Liver (tissue), 8 donors: ENCODE measurements at regions not wholly inside any gene's neighbourhood (a gene's known extent, or its start where the extent isn't known, plus 50 kb on each side); places are given as distances from the start of the nearest gene placed in this dataset.

Experiments used
- DNase-seq: peaks from one replicate; pipeline ENCODE4 v3.0.0-alpha.2; 2017; ENCODE audit warnings: low spot score
- H3K27ac ChIP-seq, 2 donors: one replicate each; pipeline ENCODE4 v1.7.0; 2013; ENCODE audit warnings: inconsistent platforms in 2 of 2, low read length in 2 of 2, control low read depth in 1 of 2, low read depth in 1 of 2, mild to moderate bottlenecking in 1 of 2
- H3K27me3 ChIP-seq, 4 donors: one replicate each; pipeline versions ENCODE4 v1.6.1 to v1.7.0; 2013; ENCODE audit warnings: low read length in 3 of 4, inconsistent platforms in 1 of 4, mild to moderate bottlenecking in 1 of 4, moderate library complexity in 1 of 4; ENCODE audit not compliant: control insufficient read depth in 4 of 4, insufficient read depth in 4 of 4
- H3K36me3 ChIP-seq, 4 donors: one replicate each; pipeline versions ENCODE4 v1.6.1 to v1.7.0; 2013; ENCODE audit warnings: low read length in 3 of 4, mild to moderate bottlenecking in 3 of 4, low read depth in 1 of 4, moderate library complexity in 1 of 4; ENCODE audit not compliant: control insufficient read depth in 4 of 4, insufficient read depth in 3 of 4
- H3K4me1 ChIP-seq, 4 donors: one replicate each; pipeline versions ENCODE4 v1.6.1 to v1.7.0; 2013; ENCODE audit warnings: low read length in 3 of 4, mild to moderate bottlenecking in 3 of 4, moderate library complexity in 1 of 4; ENCODE audit not compliant: control insufficient read depth in 4 of 4, insufficient read depth in 4 of 4
- H3K4me3 ChIP-seq, 3 donors: one replicate each; pipeline versions ENCODE4 v1.6.1 to v1.7.0; 2013; ENCODE audit warnings: low read length in 3 of 3, control low read depth in 1 of 3, low read depth in 1 of 3, mild to moderate bottlenecking in 1 of 3
- H3K9ac ChIP-seq, 2 donors: one replicate each; pipeline ENCODE4 v1.7.0; 2013; ENCODE audit warnings: low read length in 2 of 2, mild to moderate bottlenecking in 2 of 2, moderate library complexity in 2 of 2, control low read depth in 1 of 2, low read depth in 1 of 2
- H3K9me3 ChIP-seq, 4 donors: one replicate each; pipeline versions ENCODE4 v1.6.1 to v1.7.0; 2013; ENCODE audit warnings: low read length in 3 of 4; ENCODE audit not compliant: control insufficient read depth in 4 of 4
- EGR1 ChIP-seq, 2 donors: IDR thresholded peaks; 2 replicates each; pipeline ENCODE4 v1.6.1; 2016 to 2018; ENCODE audit warnings: antibody characterized with exemption in 2 of 2, low read depth in 2 of 2
- FOXA1 ChIP-seq: IDR thresholded peaks from 2 replicates; pipeline ENCODE4 v1.6.1; 2016; ENCODE audit warnings: antibody characterized with exemption
- FOXA2 ChIP-seq: IDR thresholded peaks from 2 replicates; pipeline ENCODE4 v1.6.1; 2016; ENCODE audit warnings: antibody characterized with exemption
- GABPA ChIP-seq, 2 donors: IDR thresholded peaks in 1 of 2; conservative IDR thresholded peaks in 1 of 2; 2 replicates each; pipeline ENCODE4 v1.6.1; 2016; ENCODE audit warnings: antibody characterized with exemption in 2 of 2, mild to moderate bottlenecking in 1 of 2, moderate library complexity in 1 of 2
- HNF4G ChIP-seq: IDR thresholded peaks from 2 replicates; pipeline ENCODE4 v1.6.1; 2016; ENCODE audit warnings: antibody characterized with exemption
- NR2F2 ChIP-seq: IDR thresholded peaks from 2 replicates; pipeline ENCODE4 v1.6.1; 2016; ENCODE audit warnings: antibody characterized with exemption
- REST ChIP-seq: IDR thresholded peaks from 2 replicates; pipeline ENCODE4 v1.6.1; 2016; ENCODE audit warnings: antibody characterized with exemption, mild to moderate bottlenecking
- ZBTB33 ChIP-seq: IDR thresholded peaks from 2 replicates; pipeline ENCODE4 v1.6.1; 2016; ENCODE audit warnings: antibody characterized with exemption
- WGBS: extraction: QIAGEN DNeasy Blood & Tissue Kit; methylation state at CpG from one replicate; pipeline ENCODE4 v1.1.7; 2013; 5-methylcytosine and 5-hydroxymethylcytosine counted together
- TF ChIP-seq, protein P1 (sequence below): IDR thresholded peaks from 2 replicates; pipeline ENCODE4 v1.6.1; 2016; ENCODE audit warnings: antibody characterized with exemption
- TF ChIP-seq, protein P2 (sequence below): fragments of 150-350 bp; IDR thresholded peaks from 2 replicates; pipeline ENCODE4 v1.5.1; 2017; ENCODE audit warnings: improper control_type of control experiment, low read depth, low read length; ENCODE audit not compliant: missing input control
- donor health status: healthy.
- donor health status: healthy.
- donor health status: healthy.
- donor health status: healthy.
- donor health status: healthy.

GRCh38 chr9:87146933-87147332 lies 199.6 kb upstream of the GAS1 start:
- no peak overlapping the region for H3K27ac ChIP-seq
- H3K36me3 ChIP-seq = no peaks in the 10 kb centered on the region
- TF ChIP-seq EGR1 (IDR thresholded peaks at IDR 0.05; ENCODE audit: low read depth in 2 of 2) = no peak
- no peak for TF ChIP-seq HNF4G
- TF ChIP-seq, protein P1, sequence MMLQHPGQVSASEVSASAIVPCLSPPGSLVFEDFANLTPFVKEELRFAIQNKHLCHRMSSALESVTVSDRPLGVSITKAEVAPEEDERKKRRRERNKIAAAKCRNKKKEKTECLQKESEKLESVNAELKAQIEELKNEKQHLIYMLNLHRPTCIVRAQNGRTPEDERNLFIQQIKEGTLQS = no peak
- no peak for TF ChIP-seq FOXA2
- TF ChIP-seq, protein P2, sequence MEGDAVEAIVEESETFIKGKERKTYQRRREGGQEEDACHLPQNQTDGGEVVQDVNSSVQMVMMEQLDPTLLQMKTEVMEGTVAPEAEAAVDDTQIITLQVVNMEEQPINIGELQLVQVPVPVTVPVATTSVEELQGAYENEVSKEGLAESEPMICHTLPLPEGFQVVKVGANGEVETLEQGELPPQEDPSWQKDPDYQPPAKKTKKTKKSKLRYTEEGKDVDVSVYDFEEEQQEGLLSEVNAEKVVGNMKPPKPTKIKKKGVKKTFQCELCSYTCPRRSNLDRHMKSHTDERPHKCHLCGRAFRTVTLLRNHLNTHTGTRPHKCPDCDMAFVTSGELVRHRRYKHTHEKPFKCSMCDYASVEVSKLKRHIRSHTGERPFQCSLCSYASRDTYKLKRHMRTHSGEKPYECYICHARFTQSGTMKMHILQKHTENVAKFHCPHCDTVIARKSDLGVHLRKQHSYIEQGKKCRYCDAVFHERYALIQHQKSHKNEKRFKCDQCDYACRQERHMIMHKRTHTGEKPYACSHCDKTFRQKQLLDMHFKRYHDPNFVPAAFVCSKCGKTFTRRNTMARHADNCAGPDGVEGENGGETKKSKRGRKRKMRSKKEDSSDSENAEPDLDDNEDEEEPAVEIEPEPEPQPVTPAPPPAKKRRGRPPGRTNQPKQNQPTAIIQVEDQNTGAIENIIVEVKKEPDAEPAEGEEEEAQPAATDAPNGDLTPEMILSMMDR = no peak
- TF ChIP-seq FOXA1 = no peak
- no peak for TF ChIP-seq ZBTB33
- TF ChIP-seq NR2F2 = no peak
- peaks cover 0 to 3% (median 0%) of the 10 kb centered on the region in 4 donors for H3K27me3 ChIP-seq
- H3K4me3 ChIP-seq = no peak overlapping the region
- no peak overlapping the region for H3K9ac ChIP-seq
- no peak for DNase-seq
- H3K4me1 ChIP-seq = no peaks in the 10 kb centered on the region
- no peaks in the 10 kb centered on the region for H3K9me3 ChIP-seq
- 67% methylated on average over 7 of the region's 7 CpGs for WGBS

DNA sequence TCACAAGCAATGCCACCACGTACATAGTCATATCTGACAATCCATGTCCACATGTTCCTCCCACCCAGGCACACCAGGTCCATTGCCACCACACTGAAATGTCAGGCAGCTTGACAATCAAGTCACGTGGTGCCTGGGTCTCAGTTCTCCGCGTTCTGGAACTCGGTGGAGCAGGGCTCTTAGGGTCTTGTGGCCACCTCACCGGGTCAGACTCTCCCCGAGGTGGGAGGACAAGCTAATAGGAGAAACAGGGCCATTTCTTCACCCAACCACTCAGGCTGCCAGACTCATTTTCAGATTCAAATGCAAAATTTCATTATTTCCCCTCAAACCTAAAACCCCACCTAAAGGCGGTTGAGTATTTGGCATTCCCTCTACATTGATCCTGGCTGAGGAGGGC lies 200.5 kb upstream of the GAS1 start:
- no peaks in the 10 kb centered on the region for H3K4me1 ChIP-seq
- H3K36me3 ChIP-seq = no peaks in the 10 kb centered on the region
- peak overlapping the region in 1 of 2 donors; percentile 47 for H3K9ac ChIP-seq
- peaks cover 0 to 3% (median 0%) of the 10 kb centered on the region in 4 donors for H3K27me3 ChIP-seq
- peak overlapping the region; percentile 10 to 43 for H3K27ac ChIP-seq
- TF ChIP-seq REST (no peak), GABPA (IDR thresholded peaks at IDR 0.05 in 1 of 2, conservative IDR thresholded peaks at IDR 0.05 in 1 of 2) (no peak), FOXA1 (no peak)
- no peak for DNase-seq
- no peak overlapping the region for H3K4me3 ChIP-seq
- no peaks in the 10 kb centered on the region for H3K9me3 ChIP-seq
- WGBS = 92% methylated on average over 8 of the region's 8 CpGs
